ENCODE measurements at regions not wholly inside any gene's neighbourhood (a gene's known extent, or its start where the extent isn't known, plus 50 kb on each side); places are given as distances from the start of the nearest gene placed in this dataset.
A peak's percentile ranks its signal among the peaks of the same experiment; 100 is the strongest.

DNA sequence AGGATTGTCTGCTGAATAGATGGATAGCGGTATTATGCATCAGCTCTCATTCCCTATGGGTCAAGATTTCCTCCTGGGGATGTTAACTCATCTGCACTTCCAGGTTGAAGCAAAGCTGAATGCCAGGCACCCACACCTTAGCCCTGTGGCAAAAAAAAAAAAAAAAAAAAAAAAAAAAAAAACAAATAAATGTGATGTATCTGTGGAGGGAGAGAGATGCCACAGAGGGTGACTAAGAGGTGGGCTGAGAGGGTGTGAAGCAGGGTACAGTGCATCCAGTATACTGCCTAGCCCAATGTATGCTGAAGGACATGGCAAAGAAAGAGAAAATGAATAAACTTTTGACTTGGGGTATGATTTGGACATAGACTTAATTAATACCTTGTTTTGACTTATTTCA is 91.4 kb downstream of the COPS8 start (continued):
- TF ChIP-seq REST (IDR thresholded peaks at IDR 0.05; ENCODE audit: low read depth, low read length) (no peak), GATA2 (CRISPR knock-in tag; IDR thresholded peaks at IDR 0.05) (no peak)

DNA sequence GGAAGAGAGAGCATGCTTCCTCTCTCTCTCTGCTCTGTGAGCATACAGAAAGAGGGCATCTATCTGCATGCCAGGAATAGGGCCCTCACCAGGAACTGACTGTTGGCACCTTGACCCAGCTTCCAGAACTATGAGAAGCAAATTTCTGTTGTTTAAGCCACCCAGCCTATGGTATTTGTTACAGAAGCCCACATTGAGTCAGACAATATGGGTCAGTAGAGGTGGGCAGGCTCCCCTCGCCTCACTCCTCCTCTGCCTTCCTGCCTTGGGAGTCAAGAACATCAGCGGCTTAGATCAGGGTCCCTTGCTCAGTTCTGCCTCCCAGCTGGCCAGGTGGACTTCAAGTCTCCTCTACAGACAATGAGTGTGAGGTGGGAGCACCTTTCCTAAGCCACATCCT is 92.3 kb downstream of the COPS8 start:
- Histone ChIP-seq H3K4me2 (no peak overlapping the region), H3K4me1 (ENCODE audit: control insufficient read depth in 1 of 2, insufficient read depth in 2 of 2, low read depth in 1 of 2, low read length in 1 of 2) (0 out of 4 replicates have a peak, but pooled peaks cover 0 to 2% of the 10 kb centered on the region in 2 experiments), H3K9me3 (peaks cover 9% of the 10 kb centered on the region; the same call in 1 of the 2 replicates), H3K4me3 (ENCODE audit: low read depth in 2 of 2, low read length in 1 of 2) (no peak overlapping the region), H3K36me3 (replicated peaks in 1 of 2; ENCODE audit: control insufficient read depth in 1 of 2, insufficient read depth in 2 of 2, low read length in 1 of 2) (no peaks in the 10 kb centered on the region), H3K79me2 (ENCODE audit: insufficient read depth) (no peaks in the 10 kb centered on the region), H3F3A (replicated peaks; ENCODE audit: insufficient read depth) (peaks cover 4% of the 10 kb centered on the region), H3K27me3 (ENCODE audit: insufficient read depth) (no peaks in the 10 kb centered on the region), H4K20me1 (ENCODE audit: insufficient read depth) (no peaks in the 10 kb centered on the region), H2AFZ (ENCODE audit: low read depth) (no peak overlapping the region), H3K9me2 (no peaks in the 10 kb centered on the region), H3K9ac (no peak overlapping the region), H3K27ac (ENCODE audit: low read depth in 2 of 2, low read length in 1 of 2) (peak overlapping the region in 1 of 2 experiments; percentile 70; a peak in 2 of 4 replicates)
- no peak for TF ChIP-seq ELF1 (IDR thresholded peaks at IDR 0.05)
- TF ChIP-seq EP300 (IDR thresholded peaks at IDR 0.05; ENCODE audit: borderline replicate concordance in 1 of 2, low read depth in 1 of 2, low read length in 1 of 2) = no peak
- no peak for TF ChIP-seq SMC3 (IDR thresholded peaks at IDR 0.05; ENCODE audit: low read depth, low read length)
- TF ChIP-seq RFX5 (IDR thresholded peaks at IDR 0.05; ENCODE audit: low read length) = no peak
- no peak for TF ChIP-seq RXRA (IDR thresholded peaks at IDR 0.05; ENCODE audit: borderline replicate concordance, low read depth)
- TF ChIP-seq CHD2 (IDR thresholded peaks at IDR 0.05; ENCODE audit: low read length, partially characterized antibody) = no peak
- no peak for TF ChIP-seq RCOR1 (IDR thresholded peaks at IDR 0.05; ENCODE audit: low read length)
- TF ChIP-seq FOXM1 (IDR thresholded peaks at IDR 0.05; ENCODE audit: low read depth) = no peak
- TF ChIP-seq, protein P1, sequence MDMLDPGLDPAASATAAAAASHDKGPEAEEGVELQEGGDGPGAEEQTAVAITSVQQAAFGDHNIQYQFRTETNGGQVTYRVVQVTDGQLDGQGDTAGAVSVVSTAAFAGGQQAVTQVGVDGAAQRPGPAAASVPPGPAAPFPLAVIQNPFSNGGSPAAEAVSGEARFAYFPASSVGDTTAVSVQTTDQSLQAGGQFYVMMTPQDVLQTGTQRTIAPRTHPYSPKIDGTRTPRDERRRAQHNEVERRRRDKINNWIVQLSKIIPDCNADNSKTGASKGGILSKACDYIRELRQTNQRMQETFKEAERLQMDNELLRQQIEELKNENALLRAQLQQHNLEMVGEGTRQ (IDR thresholded peaks at IDR 0.05; ENCODE audit: borderline replicate concordance, low read depth, low read length) = no peak
- TF ChIP-seq REST (IDR thresholded peaks at IDR 0.05; ENCODE audit: low read depth, low read length) = no peak
- no peak for TF ChIP-seq PBX3 (IDR thresholded peaks at IDR 0.05)
- TF ChIP-seq NFIC (IDR thresholded peaks at IDR 0.05; ENCODE audit: borderline replicate concordance) = no peak
- TF ChIP-seq MXI1 (IDR thresholded peaks at IDR 0.05; ENCODE audit: low read depth, low read length) = no peak
- no peak for TF ChIP-seq TEAD4 (IDR thresholded peaks at IDR 0.05; ENCODE audit: borderline replicate concordance, insufficient read depth)
- no peak for DNase-seq
- 100% methylated on average over 1 of the region's 2 CpGs for WGBS (ENCODE audit: low lambda C conversion rate)
- POLR2A ChIA-PET = no interaction called here
- CTCF ChIA-PET = interaction anchor here (1.0 to 2.2 kb wide), 2 partner anchors 12 to 232 kb away, joined by 3 to 9 read pairs; no protein-coding TSS in a partner anchor
